ENCODE measurements at regions not wholly inside any gene's neighbourhood (a gene's known extent, or its start where the extent isn't known, plus 50 kb on each side); places are given as distances from the start of the nearest gene placed in this dataset.

- Histone ChIP-seq H3K27ac (ENCODE audit: low read depth in 1 of 2, low read length in 2 of 2) (no peak overlapping the region), H3K36me3 (ENCODE audit: control insufficient read depth in 4 of 4, insufficient read depth in 3 of 4, low read depth in 1 of 4, low read length in 3 of 4) (no peaks in the 10 kb centered on the region)
- 89% methylated on average over 1 of the region's 1 CpG for WGBS
Measured at GRCh38 chr18:1147730-1148129, 243.1 kb downstream of the ADCYAP1 start.

More at GRCh38 chr18:1147730-1148129, 243.1 kb downstream of the ADCYAP1 start:
- H3K9ac ChIP-seq (ENCODE audit: low read depth in 1 of 2, low read length in 2 of 2), result no peak overlapping the region
- no peaks in the 10 kb centered on the region for H3K4me1 ChIP-seq (ENCODE audit: control insufficient read depth in 4 of 4, insufficient read depth in 4 of 4, low read length in 3 of 4)
- no peak overlapping the region for H3K4me3 ChIP-seq (ENCODE audit: low read depth in 1 of 3, low read length in 3 of 3)
- no peaks in the 10 kb centered on the region for H3K27me3 ChIP-seq (ENCODE audit: control insufficient read depth in 4 of 4, insufficient read depth in 4 of 4, low read length in 3 of 4)
- no peak for TF ChIP-seq YY1 (IDR thresholded peaks at IDR 0.05)
- no peak for TF ChIP-seq EGR1 (IDR thresholded peaks at IDR 0.05; ENCODE audit: low read depth in 2 of 2)
- TF ChIP-seq NR2F2 (IDR thresholded peaks at IDR 0.05), result no peak
- no peak for TF ChIP-seq HNF4A (conservative IDR thresholded peaks at IDR 0.05)
- TF ChIP-seq GABPA (IDR thresholded peaks at IDR 0.05 in 1 of 2, conservative IDR thresholded peaks at IDR 0.05 in 1 of 2), result no peak
- TF ChIP-seq MAX (IDR thresholded peaks at IDR 0.05), result no peak
- no peak for TF ChIP-seq JUND (IDR thresholded peaks at IDR 0.05)
- TF ChIP-seq SP1 (IDR thresholded peaks at IDR 0.05), result no peak
- no peak for TF ChIP-seq FOXA1 (IDR thresholded peaks at IDR 0.05)
- TF ChIP-seq FOXA2 (IDR thresholded peaks at IDR 0.05), result no peak
- TF ChIP-seq ATF3 (IDR thresholded peaks at IDR 0.05), result no peak
- no peak for TF ChIP-seq REST (IDR thresholded peaks at IDR 0.05)
- TF ChIP-seq ZBTB33 (IDR thresholded peaks at IDR 0.05), result no peak
- TF ChIP-seq CTCF (IDR thresholded peaks at IDR 0.05; ENCODE audit: low read depth, low read length, missing input control), result no peak
- TF ChIP-seq HNF4G (IDR thresholded peaks at IDR 0.05), result no peak
- no peak for TF ChIP-seq RAD21 (IDR thresholded peaks at IDR 0.05)
- no peak for DNase-seq (ENCODE audit: low spot score)
- peaks cover 0 to 3% (median 2%) of the 10 kb centered on the region in 4 donors for H3K9me3 ChIP-seq (ENCODE audit: control insufficient read depth in 4 of 4, low read length in 3 of 4)
